Femur (tissue), 1 donor: ENCODE measurements at regions not wholly inside any gene's neighbourhood (a gene's known extent, or its start where the extent isn't known, plus 50 kb on each side); places are given as distances from the start of the nearest gene placed in this dataset.
"Not testable (repeated sequence)": the region's sequence is repeated elsewhere in the genome, so short reads cannot be mapped to it uniquely, and the experiment has no call there.

Experiments
- DNase-seq: peaks from one replicate; pipeline ENCODE4 v3.0.0-alpha.2; 2017

DNA sequence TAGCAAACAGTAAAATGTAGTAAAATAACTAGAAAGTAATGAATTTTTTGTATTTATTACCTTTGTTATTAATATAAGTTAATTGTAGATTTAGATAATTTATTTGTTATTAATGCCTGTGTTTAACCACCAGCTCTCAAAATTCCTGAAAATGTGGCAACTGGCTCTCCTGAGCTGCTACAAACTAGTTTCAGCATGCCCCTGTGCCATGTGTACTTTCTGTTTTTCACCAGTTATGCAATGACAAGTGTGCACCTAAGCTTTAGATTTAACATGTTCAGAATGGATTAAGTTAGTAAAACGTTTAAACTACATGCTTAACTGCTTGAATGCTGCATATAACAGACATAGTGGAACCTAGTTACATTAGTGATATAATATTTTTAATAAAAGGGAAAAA, 88.1 kb downstream of the POSTN start:
- DNase-seq, result no peak

GRCh38 chr13:37505531-37505930, 93.0 kb downstream of the POSTN start:
- no peak for DNase-seq

- DNase-seq, result no peak
Measured at GRCh38 chr13:37504251-37504650, 94.3 kb downstream of the POSTN start.

- DNase-seq, result no peak
Measured at GRCh38 chr13:37503287-37503686, 95.3 kb downstream of the POSTN start.

DNA sequence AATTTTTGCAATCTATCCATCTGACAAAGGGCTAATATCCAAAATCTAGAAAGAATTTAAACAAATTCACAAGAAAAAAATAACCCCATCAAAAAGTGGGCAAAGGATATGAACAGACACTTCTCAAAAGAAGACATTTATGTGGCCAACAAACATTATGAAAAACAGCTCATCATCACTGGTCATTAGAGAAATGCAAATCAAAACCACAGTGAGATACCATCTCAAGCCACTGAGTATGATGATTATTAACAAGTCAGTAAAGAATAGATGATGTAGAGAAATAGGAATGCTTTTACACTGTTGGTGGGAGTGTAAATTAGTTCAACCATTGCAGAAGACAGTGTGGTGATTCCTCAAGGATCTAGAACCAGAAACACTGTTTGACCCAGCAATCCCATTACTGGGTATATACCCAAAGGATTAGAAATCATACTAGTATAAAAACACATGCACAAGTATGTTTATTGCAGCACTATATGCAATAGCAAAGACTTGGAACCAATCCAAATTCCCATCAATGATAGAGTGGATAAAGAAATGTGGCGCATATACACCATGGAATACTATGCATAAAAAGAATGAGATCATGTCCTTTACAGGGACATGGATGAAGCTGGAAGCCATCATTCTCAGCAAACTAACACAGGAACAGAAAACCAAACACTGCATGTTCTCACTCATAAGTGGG, 96.1 kb downstream of the POSTN start:
- DNase-seq, result not testable (repeated sequence)

DNA sequence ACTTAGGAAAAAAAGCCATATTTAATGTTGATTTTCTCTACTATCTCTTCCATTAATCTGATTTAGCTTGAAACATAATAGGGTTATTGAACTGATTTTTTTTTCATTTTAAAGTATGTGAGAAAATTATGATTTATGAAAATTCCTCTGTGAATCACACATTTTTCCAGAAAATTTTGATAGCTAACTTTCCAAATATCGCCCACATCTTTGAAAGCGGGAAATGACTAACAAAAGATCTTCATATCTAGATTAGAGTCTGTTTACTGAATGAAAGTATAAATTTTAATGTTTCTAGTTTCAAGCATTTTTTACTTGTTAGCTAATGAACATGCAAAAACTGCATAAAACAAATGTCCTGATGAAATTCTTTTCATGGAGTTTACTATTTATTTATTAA, 97.4 kb downstream of the POSTN start:
- no peak for DNase-seq

DNA sequence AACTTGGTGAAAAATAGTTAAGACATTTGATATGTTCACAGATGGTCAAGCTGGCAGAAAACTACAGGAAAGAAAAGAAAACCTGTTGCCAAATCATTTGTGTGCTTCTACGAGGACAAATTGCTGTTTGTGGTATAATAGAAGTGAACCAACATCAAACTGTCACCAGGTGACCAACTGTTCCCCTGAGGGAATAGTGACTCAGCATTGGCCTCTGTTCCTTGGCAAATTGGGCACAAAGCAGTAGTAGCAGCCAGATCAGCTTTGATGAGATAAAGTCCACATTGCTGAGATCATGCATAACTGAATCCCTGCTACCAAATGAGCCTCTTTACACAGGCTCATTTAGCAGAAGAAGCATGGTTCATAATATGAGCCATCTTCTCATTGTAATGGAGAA, 103.5 kb downstream of the POSTN start:
- DNase-seq, result no peak

GRCh38 chr13:37493775-37494174, 104.8 kb downstream of the POSTN start:
- DNase-seq, result no peak

DNA sequence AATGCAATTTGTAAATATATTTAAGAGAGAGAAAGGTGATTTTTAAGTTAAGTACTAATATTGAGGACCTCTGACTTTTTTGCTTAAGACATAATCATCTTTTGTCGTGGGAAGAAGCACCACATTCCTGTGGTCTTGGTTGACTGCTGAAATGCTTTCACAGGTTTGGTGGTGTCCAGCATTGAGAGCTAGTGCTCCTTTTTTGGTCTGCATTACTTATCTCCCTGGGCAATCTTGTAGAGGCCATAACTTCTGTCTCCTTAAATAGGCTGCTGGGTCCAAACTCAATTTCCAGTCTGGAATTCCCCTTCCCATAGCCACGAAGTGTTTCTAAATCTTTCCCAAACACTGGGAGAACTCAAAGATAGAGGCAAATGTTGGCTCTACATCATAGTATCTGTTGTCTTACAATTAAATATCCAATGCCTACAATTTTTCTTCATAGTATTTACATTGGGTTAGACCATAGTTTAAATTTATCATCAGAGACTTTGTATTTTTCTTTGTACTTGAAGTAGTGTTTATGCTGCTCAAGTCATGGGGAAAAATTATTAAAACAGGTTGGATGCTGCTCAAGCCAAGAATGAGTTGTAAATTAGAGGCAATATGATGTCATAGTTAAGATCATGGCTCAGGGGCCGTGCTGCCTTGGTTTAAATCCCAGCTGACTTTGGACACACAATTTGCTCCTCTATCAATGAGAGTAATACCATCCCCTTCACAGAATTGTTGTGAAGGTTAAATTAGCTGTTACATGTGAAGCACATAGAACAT, 105.6 kb downstream of the POSTN start:
- DNase-seq, result no peak

DNA sequence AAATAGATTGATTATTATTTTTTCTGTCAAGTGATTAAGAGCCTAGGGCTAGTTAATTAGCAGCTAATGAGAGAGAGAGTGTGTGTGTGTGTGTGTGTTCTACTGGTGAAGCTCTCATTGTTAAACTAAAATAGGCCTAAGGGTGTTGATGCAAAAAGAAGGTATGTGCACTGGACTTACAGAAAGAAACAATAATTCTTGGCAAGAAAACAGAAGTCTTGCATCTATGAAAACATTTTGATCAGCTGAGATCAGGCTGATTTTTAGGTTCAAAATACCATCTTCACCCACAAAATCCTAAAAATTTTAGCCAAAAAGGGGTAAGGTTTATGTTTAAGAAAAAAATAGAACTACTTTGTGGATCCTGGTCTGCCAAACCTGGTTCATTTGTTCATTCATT, 106.5 kb downstream of the POSTN start:
- DNase-seq, result no peak

DNA sequence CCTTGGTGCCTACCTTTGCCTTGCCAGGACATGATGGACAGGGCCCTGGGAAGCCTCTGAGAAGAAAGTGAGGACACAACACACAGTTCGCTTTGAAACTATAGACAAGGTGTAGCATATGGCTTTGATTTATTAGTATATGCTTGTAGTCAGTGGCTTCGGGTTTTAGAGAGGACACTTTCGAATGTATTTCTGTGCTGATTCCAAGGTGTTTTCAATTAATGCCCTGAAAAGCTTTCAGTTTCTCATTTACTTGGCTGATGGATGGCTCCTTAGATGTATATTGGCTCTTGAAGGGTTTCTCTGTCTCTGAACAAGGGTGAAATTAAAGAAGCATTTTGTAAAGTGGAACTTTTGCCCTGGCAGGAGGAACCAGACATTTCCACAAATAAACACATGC, 106.9 kb downstream of the POSTN start:
- DNase-seq, result no peak

- no peak for DNase-seq
Measured at GRCh38 chr13:37490176-37490779, 108.3 kb downstream of the POSTN start.

GRCh38 chr13:37488726-37489125, 109.8 kb downstream of the POSTN start:
- no peak for DNase-seq

GRCh38 chr13:37486171-37486681, 112.3 kb downstream of the POSTN start:
- peak; percentile 40 for DNase-seq

DNA sequence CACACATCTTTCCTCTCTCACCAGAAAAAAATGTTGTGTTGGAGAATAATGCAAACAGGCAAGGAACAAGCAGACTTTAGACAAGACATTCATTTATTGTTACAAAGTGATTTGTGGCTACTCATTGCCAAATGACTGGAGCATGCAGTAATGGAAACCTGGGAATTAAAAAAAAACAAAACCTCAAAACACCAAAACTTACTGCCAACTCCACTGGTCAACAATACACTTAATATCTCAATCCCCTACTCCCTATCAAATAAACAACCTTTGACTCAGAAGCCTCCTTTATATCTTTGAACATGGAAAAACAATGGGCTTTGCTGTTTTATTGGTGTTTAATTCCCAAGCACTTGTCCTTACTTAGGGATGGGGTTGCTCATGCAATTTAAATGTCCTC, 112.8 kb downstream of the POSTN start:
- DNase-seq, result no peak

DNA sequence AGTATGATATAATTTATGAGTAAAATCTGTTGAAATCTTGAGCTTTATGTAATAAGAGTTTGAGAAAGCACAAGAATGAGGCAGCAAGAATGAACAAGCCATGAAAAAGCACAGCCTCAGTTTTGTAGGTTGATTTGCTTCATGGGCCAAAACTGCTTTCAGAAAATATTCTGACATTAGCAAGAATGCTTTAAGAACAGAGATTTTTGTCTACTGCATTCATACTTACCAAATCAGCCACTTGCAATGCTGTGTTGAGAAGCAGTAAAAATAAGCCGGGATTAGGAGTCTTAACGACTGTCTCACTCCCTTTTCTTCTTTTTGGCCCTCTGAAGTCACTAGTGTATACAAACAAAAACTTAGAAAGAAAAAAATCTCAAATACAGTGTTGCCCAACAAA, 114.5 kb downstream of the POSTN start:
- no peak for DNase-seq

DNA sequence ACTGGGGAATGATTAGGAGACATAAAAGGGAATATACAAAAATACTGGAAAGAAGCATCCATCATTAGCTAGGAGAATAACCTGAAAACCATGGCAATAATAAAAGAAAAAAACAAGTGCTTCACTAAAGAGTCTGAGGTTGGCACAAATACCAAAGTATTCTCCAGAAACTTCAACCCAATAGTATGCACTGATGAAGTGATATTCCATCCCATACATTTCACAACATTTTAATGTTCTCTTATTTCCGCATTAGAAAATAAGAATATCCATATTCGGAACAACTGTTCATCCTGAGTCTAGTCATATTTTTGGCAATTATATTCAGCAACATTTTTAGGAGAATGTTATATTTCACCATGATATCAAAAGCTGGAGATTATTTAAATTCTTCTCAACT, 116.2 kb downstream of the POSTN start:
- DNase-seq, result no peak

DNA sequence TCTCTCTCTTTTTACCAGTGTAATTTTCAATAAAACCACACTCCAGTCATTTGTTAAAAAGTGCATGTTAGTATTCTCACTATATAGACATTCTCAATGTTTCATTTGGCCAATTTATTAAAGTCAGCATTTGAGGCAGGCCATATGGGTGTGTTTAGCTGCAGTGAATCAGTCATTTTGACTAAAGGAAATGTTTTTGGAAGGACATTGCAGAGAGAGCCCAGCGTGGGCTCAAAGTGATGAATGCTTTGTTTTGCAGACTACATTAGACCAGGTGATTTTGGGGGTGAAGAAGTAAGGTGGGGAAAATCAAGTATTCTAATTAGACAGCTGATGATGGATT, 116.7 kb downstream of the POSTN start:
- no peak for DNase-seq

DNA sequence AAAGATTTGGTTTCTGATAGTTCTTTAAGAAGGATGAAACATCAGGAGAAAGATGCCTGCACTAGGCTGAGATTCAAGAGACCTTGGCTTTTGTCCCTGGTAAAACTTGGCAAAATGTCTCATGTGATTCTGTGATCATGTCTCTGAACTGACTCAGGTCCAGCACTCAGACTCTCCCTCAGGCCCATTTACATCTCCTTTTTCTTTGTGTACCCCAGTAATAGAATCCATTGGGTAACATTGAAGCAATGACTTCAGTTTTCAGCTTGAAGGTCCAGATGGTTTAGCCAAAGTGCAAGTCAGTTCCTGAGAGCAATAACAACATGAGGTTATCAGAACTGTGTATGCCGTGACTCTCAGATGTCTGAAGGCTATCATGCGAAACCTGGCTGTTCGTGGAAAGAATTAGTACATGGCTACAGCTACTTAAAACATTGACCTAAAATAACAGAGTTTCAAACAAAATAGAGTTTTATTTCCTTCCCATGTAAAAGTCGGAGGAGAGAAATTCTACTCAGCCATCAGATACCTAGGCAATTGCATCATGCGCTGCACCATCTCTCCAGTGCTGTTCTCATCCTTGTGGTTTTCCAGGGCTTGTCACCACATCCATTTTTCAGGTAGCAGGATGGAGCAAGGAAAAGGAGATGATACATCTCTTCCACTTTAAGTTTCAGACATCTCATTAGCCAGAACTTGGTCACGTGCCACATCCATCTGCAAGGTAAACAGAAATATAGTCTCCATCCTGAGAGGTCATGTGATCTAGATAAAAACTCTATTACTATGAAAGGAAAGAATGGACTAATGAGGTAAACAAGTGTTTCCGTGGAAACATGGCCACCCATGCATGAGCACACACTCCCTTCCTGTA, 117.3 kb downstream of the POSTN start:
- DNase-seq, result peak; percentile 52

DNA sequence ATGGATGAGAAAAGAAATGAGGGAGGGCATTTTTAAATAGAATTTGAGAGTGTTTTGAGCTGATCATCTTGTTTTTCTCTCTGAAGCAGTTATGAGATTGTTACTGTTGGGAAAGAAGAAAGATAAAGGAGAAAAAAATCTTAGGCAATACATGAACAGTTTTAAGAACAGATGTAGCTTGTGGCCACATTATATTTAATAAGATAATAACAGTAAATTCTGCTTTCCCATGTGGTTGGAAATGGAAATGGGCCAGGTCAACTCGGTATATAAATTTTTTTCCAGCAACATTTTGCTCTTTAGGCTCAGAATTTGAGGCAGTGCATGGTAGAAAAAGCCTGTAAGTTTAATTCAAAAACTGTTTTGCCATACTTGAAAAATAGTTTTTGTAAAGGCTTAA, 118.7 kb downstream of the POSTN start:
- no peak for DNase-seq

- DNase-seq, result no peak
Measured at GRCh38 chr13:37476874-37477273, 121.7 kb downstream of the POSTN start.

GRCh38 chr13:37475966-37476365, 122.6 kb downstream of the POSTN start:
- no peak for DNase-seq

DNA sequence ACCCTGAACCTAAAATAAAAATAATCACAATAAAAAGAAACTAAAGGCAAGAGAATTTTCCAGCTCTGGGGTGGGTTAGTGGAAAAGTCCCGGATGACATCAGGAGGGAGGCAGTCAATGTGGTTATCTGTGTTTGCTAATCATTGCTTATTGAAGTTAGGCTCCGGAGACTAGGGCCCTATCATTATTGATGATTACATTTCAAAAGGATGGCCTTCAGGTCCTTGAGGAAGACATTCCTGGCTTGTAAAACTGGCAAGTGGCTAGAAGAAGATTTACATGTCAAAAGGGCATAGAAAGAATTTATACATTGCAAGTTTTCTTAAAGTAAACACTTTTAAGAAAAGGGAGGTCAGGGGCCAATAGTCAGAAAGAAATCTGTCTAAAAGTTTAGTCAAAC, 123.4 kb downstream of the POSTN start:
- no peak for DNase-seq
